Islet of Langerhans (tissue), 1 donor: ENCODE measurements at regions not wholly inside any gene's neighbourhood (a gene's known extent, or its start where the extent isn't known, plus 50 kb on each side); places are given as distances from the start of the nearest gene placed in this dataset.
"Not testable (repeated sequence)": the region's sequence is repeated elsewhere in the genome, so short reads cannot be mapped to it uniquely, and the experiment has no call there.

Experiments
- FAIRE-seq: peaks from one replicate; lab custom pipeline; 2011; peaks lifted over from hg19 to GRCh38; lab: Jason Lieb, UNC

DNA sequence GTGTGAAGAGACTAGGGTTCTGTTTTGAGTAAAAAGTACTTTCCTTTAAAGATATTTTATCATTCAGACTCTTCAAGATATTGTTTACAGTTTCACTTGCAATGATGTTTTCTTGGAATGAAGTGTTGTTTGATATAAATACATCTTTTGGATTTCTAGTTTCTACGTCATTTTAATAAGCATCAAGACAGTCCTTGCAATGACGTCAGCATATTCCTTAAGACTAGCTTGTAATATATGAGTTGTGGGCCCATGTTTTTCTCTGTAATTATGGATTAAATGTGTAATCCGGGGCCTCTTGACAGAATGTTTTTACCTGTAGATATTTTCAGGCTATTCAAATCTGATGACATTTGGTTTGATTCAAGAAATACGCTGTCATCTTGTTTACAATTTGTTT, 66.1 kb downstream of the RBMX2 start:
- no peak for FAIRE-seq

DNA sequence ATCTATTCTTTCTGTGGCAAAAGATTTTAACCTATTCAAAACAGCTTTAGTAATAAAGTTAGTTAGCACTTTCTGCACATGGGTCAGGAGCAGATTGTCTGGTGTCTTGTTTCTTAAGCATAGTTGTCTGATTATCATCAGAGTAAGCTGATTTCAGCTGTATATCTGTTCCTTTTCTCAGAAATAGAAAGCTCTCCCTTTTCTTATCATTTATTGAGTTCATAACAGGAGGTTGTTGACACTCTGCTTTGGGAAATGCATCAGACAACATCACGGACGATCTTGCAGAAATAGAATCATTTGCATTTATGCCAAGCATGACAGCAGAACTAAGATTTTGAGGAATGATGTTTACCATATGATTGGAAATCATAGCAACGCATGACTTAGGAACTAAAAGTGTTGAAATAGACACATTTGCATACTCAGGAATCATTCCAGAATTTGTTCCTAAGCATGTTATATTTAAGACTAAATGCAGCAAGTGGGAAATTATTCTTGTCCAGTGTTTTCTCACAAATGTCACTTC, 66.7 kb downstream of the RBMX2 start:
- no peak for FAIRE-seq

DNA sequence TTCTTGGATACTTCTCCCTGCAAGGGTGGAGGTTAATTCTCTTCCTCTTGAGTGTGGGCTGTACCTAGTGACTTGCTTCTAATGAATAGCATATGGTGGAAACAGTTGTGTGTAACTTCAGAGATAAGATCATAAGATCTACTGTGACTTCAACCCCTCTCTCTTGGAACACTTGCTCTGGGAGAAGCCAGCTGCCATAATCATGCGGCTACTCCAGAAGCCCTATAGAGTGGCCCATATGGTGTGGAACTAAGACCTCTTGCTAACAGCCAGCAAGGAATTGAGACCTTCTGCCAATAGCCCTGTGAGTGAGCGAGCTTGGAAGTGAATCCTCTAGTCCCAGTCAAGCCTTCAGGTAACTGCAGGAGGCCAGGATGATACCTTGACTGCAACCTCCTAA, 81.1 kb downstream of the RBMX2 start:
- FAIRE-seq: no peak

DNA sequence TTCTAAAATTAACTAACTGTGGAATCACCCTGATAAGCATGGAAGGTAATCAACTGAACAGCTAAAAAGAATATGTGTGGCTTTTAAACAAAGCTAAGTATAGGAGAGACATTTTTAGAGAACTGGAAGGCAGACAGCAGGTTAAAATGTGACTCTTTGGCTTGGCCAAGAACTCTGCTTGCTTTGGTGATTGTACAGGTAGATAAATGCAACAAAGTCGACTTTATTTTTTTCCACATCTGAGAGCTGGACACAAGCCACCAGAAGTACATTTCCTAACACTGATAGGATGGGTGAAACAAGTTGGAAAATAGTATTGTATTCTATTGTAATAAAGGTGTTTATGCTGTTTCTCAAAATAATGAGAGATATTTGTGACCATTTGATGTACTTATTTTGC, 84.1 kb downstream of the RBMX2 start:
- no peak for FAIRE-seq

DNA sequence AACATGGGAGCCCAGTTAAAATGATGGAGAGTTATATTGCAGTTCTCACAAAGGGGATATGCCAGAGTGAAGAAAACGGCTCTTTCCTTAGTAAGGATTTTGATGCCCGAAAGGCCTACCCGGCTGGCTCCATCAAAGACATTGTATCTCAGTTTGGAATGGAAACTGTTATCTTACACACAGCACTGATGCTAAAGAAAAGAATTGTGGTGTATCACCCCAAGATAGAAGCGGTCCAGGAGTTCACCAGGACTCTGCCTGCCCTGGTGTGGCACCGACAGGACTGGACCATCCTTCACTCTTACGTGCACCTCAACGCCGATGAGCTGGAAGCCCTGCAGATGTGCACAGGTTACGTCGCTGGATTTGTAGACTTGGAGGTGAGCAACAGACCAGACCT, 93.7 kb downstream of the RBMX2 start:
- not testable (repeated sequence) for FAIRE-seq

DNA sequence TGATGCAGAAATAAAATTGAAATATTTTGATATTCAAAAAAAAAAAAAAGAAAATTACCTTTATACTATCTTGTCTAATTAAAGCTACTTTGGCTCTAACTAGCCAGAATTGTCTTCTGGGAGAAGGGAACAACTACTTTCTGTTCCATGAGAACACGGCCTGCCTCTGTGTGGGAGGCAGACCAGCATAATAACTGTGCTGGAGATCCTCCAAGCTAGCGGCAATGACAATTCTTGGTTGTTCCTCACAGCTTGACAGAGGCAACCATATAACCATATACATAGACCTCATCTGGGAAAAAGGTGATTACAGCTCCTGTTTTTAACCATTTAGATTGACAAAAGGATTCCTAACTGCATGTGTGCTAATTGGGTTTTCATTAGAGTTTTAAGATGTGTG, 95.7 kb downstream of the RBMX2 start:
- no peak for FAIRE-seq

DNA sequence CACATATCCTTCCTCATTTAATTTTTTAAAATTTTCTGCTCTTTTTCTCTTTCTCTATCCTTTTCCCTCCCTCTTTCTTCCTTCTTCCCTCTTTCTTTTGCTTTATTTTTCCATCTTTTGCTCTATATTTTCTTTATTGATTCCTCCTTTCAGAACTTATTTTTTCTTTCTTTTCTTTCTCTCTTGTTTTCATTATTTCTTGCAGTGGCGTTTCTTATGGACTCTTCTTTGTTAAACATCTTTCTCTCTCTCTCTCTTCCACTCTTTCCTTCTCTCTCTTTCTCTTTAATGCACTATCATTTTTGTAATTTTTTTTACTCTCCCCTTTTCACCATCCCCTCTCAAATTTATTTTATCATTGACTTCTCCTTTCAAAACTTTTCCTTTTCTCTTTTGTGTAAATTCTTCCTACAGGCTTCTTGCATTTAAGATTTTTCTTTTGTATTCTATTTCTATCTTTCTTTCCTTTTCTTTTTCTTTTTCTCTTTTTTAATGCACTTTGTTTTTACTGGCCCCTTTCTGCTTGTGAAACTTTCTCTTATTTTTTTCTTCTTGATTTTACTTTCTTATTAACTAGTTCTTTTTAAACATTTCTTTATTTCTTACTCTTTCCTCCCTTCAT, 97.0 kb downstream of the RBMX2 start:
- FAIRE-seq: no peak

DNA sequence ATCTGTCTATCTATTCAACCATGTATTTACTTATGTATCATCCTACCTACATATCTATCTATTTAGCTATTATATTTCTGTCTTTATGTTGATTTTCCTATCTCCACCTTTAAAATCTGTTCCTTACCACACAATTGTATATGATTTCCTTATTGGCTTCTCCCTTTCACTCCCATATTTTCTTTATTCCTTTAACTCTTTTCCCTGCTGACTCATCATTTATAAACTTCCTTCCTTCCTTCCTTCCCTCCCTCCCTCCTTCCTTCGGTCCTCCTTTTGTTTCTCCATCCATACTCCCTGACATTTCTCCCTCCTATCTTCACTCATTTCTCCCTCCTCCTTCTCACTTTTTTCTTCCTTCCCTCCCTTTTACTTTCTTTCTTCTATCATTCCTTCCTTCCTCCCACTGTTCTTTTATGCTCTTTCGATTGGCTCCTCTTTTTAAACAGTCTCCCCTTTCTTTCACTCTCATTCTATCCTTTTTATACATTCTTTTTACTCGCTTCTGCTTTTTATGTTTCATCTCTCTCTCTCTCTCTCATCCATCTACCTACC, 100.3 kb downstream of the RBMX2 start:
- no peak for FAIRE-seq

DNA sequence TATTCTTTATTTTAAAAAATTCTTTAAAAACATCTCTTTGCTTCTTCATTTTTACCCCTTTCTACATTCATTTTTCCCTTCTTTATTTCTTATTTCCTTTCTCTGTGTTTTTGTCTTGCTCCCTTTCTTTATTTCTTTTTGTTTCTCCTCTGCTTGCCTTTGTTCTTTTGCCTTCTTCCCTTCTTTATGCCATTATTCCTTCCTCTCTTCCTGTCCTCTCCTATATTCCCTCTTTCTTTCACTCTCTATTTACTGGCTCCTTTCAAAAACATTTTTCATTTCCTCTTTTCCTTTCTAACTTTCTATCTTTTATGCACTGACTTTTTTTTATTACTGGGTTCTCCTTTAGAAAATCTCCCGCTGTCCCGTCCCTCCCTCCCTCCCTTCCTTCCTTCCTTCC, 102.2 kb downstream of the RBMX2 start:
- FAIRE-seq: no peak

DNA sequence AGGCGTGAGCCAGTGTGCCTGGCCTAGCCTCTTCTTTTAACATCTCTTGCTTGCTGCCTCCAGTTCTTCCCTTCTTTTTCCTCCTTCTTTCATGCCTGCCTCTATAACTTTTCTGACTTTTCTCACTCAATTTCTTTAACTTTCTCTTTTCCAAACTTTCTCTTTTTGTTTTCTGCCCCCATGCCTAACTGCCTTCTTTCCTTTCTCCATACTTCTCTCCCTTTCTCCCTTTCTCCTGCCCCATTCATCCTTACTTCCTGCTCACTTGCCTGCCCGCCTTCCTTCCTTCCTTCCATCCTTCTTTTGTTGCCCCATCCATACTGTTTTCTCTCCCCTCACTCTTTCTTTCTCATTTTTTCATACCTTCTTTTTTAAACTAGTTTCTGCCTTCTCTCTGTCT, 105.2 kb downstream of the RBMX2 start:
- no peak for FAIRE-seq

DNA sequence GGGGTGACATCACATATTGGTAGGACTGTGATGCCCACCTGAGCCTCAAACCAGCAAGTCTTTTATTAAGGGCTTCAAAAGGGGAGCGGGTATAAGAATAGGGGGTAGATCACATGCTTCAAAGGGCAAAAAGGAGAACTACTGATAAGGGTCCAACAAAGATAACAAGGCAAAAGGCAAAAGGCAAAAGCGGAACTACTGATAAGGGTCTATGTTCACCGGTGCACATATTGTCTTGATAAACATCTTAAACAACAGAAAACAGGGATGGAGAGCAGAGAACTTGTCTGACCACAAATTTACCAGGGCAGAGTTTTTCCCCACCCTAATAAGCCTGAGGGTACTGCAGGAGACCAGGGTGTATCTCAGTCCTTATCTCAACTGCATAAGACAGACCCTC, 110.7 kb downstream of the RBMX2 start:
- FAIRE-seq: not testable (repeated sequence)

DNA sequence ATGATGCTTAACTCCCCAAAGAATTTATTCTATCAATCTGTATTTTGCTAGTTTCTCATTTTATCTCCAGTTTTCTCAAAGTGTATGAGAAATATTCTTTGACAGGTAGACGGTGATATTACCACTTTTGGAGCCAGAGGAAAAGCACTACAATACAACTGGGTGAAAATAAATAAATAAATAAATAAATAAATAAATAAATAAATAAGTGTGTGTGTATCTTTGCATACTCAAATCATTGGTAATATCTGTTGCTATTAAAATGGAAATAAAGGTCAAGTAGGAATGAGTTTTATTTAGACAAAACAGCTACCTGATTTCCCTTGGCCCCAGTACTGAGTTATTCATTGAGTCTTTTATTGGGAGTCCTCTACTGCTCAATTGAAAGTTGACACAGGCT, 114.3 kb downstream of the RBMX2 start:
- FAIRE-seq: no peak

DNA sequence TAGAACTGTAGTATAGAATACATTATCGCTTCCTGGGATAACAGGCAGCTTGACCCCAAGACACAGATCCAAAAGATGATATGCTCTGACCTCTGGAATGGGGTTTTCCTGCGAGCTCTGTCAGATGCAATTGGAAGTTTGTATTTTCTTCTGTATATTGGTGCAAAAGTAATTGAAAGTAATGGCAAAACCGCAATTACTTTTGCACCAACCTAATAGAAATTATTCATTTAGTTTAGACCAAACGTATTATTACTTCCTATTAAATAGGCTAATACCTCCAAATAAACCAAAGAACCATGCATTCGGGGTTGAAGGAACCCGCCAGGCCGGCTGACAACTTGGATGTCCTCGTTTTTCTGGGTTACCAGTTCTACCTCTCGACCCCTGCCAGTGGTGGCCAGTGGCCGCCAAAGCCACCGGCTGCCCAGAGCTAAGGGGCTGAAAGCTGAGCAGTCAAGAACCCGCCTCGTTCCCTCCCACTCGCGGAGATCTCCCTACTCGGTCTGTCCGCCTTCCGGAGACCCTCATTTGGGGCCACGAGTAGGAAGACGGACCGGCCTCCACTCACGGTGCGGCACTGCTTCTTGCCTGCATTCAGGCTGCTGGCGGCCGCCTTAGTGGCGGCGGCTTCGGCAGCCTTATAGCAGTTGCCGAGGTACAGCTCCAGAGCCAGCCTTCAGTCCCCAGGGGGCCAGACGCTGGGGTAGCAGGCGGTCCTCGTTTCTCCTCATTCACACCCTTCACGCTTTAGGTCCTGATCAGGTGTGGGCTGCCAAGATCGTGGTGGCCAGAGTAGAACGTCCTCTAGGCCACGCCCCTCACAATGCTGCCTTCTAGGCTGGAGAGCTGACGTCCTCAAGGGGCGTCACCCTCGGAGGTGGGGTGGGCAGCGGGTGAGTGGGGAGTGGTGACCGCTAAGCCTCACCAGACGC, 121.9 kb downstream of the RBMX2 start:
- FAIRE-seq: no peak

DNA sequence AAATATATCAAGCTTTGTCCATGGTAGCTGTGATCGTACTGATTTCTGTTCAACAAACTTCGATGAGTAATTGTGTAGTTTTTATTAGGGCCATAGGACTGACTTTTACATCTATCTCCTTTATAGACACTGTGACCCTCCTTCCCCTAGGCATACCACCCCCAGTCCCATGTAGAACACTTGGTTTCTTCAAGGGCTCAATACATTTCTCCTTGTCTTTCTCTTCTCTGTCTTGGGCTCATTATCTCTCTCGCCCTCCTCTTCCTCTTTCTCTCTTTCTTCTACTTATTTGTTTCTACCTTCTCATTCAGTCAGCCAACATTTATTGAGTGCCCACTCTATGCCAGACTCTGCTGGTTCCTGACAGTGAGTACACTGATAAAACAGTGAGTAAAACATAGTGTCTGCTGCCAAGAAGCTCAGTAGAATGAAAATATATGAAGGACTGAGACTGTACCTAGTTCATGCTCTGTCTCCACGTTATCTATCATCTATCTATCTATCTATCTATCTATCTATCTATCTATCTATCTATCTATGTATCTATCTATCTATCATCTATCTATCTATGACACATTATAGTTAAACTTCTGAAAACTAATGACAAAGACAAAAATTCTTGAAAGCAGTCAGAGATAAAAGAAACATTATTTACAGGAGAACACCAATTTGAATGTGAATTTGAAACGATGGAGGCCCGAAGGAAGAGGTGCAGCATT, 122.8 kb downstream of the RBMX2 start:
- FAIRE-seq: no peak

DNA sequence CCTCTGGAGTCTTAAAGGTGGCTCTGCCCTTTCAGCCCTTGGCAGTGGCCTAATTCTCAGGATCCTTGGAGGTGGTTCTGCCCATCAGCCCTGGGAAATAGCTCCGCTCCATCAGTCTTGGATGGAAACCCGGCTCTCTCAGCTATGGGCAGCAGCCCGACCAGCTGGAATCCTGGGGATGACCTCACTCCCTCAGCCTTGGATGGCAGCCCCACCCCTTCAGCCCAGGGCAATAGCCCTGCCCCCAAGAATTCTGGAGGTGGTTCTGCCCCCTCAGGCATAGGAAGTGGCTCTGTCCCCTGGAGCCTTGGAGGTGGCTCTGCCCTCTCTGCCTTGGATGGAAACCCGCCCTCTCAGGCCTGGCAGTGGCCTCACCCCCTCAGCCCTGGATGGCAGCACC, 127.7 kb downstream of the RBMX2 start:
- FAIRE-seq: no peak

DNA sequence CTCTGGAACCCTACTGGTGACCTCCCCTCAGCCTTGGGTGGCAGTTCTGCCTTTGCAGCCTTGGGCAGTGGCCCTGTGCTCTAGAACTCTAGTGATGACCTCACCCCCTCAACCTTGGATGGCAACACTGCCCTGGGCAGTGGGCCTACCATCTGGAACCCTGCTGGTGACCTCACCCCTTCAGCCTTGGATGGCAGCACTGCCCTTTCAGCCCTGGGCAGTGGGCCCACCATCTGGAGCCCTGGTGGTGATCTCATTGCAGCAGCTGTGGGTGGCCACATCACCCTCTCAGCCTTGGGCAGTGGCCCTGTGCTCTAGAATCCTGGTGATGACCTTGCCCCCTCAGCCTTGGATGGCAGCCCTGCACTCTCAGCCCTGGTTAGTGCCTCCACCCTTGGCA, 129.3 kb downstream of the RBMX2 start:
- no peak for FAIRE-seq

DNA sequence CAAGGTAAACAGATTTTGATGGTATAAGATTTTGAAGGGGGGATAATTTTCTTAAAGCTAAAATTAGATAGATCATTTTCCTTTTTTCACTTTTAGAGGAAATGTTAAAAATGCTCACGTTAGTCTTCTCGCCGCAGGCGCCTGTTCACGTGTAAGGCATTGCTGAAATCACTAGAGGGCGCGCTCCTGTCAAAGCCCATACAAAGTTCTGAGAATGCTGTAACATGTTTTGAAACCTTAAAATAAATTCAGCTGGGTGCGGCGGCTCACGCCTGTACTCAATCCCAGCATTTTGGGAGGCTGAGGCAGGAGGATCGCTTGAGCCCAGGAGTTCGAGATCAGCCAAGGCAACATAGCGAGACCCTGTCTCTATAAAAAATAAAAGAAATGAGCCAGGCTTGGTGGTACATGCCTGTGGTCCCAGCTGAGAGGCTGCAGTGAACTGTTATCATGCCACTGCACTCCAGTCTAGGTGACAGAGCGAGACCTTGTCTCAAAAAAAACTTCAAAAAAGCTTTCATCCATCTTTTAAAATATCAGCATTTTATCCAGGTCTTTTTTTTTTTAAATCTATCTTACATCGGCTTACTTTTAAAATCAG, 138.0 kb downstream of the RBMX2 start:
- no peak for FAIRE-seq

DNA sequence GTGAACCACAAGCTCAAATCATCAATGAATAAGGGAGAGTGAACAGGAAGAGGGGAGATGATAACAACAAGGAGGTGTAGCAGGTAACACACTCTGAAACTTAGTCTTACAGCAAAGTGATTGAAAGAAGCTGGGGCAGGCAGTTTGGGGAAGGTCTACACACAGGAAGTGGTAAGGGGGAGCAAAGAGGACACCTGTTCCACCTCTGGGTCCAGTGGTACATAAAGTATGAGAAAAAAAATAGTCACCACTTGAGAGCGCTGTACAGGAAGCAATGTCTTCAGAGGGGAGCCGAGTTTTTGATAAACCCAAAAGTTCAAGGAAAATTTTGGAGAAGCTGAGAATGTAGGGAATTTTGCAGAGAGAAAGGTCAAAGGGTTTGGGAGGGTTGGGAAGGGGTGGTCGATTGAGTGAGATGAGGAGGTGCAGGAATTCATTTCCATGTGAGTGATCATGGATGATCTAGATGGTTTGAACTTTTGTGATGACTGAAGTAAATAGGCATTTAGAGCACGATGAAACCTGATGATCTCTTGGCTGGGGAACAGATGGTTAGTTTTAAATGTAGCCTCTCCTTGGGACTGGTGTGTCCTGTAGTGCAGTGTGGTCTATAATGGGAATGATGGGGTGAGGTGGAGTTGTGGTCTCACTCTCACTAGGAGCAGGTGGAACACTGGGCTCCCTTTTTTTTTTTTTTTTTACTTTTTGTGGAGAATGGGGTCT, 142.0 kb downstream of the RBMX2 start:
- no peak for FAIRE-seq

DNA sequence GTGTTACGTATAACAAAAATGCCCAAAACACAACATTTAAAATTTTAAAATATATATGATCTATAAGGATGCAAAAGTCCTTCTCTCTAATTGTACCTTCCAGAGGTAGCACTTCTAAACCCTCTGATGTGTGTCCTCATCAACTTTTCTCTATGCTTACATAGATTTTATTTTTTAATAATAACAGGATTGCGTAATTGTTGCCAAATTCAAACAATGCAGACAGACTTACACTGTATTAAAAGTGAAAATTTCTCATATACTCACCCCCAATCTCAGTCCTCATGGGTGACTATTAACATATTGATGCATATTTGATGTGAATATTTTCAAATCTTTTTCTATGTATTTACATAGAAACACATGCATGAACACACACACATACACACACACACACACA, 144.0 kb downstream of the RBMX2 start:
- FAIRE-seq: no peak

DNA sequence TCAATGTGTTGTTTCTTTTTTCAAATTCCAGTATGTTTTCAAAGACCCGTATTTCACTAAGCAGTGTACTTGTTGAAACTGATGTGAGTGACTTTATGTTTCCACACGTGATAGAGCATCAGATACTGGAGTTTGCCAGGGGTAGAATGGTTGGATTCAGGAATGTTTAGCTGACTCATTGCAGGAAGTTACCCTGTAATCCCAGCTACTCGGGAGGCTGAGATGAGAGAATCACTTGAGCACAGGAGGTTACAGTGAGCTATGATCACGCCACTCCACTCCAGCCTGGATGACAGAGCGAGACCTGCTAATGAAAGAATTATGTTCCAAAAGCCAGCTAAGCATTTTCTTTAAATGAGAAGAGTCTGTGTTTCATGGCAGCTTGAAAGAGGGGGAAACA, 147.6 kb downstream of the RBMX2 start:
- FAIRE-seq: not testable (repeated sequence)

DNA sequence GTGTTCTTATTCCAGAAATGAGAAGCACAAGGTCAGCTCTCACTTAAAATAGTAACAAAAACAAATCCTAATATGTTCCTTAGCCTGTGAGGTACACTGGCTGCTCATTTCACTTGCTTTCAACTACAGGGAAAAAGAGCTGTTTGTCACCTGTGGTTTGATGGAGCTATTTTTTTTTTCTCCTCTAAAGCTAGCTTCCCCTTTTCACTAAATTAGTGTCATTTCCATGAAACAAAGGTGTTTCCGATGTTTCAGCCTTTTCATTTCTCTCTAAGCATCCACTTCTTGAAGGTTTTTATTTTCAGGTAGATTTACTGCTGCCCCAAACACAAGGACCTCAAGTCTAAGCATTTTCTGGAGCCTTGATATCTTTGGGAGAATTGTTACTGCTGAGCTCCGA, 148.6 kb downstream of the RBMX2 start:
- no peak for FAIRE-seq
